Medulla oblongata (tissue), 1 donor: ENCODE measurements at regions not wholly inside any gene's neighbourhood (a gene's known extent, or its start where the extent isn't known, plus 50 kb on each side); places are given as distances from the start of the nearest gene placed in this dataset.

Experiments
- DNase-seq: peaks from one replicate; pipeline ENCODE4 v3.0.0-alpha.2; 2015; ENCODE audit errors: extremely low spot score

- DNase-seq = no peak
These were observed 390.0 kb downstream of the PLK2 start for GRCh38 chr5:58069846-58070245.

GRCh38 chr5:58069016-58069705 is 390.7 kb downstream of the PLK2 start:
- DNase-seq = no peak

- DNase-seq = no peak
These were observed 393.3 kb downstream of the PLK2 start for GRCh38 chr5:58066557-58066956.

GRCh38 chr5:58066076-58066475 is 393.8 kb downstream of the PLK2 start:
- DNase-seq = no peak

GRCh38 chr5:58064801-58065200 is 395.1 kb downstream of the PLK2 start:
- DNase-seq = no peak

GRCh38 chr5:58060996-58061395 is 398.9 kb downstream of the PLK2 start:
- no peak for DNase-seq

- no peak for DNase-seq
These were observed 402.6 kb downstream of the PLK2 start for GRCh38 chr5:58057324-58057723.

GRCh38 chr5:58056546-58056945 is 403.3 kb downstream of the PLK2 start:
- DNase-seq = no peak

GRCh38 chr5:58054018-58054417 is 405.9 kb downstream of the PLK2 start:
- peak; percentile 1 for DNase-seq

GRCh38 chr5:58048954-58049353 is 410.9 kb downstream of the PLK2 start:
- DNase-seq = peak; percentile 1

- DNase-seq = peak; percentile 0
These were observed 411.5 kb downstream of the PLK2 start for GRCh38 chr5:58048185-58048925.

GRCh38 chr5:58046371-58046770 is 413.5 kb downstream of the PLK2 start:
- DNase-seq = no peak

GRCh38 chr5:58044166-58044565 is 415.7 kb downstream of the PLK2 start:
- DNase-seq = peak; percentile 1

GRCh38 chr5:58043032-58043945 is 416.6 kb downstream of the PLK2 start:
- DNase-seq = peak; percentile 0

GRCh38 chr5:58041884-58042283 is 418.0 kb downstream of the PLK2 start:
- no peak for DNase-seq

GRCh38 chr5:58040846-58041245 is 419.0 kb downstream of the PLK2 start:
- DNase-seq = peak; percentile 0

GRCh38 chr5:58040044-58040443 is 419.8 kb downstream of the PLK2 start:
- peak; percentile 1 for DNase-seq

GRCh38 chr5:58037899-58038298 is 422.0 kb downstream of the PLK2 start:
- DNase-seq = peak; percentile 0

GRCh38 chr5:58025809-58026208 is 434.1 kb downstream of the PLK2 start:
- peak; percentile 1 for DNase-seq

- DNase-seq = peak; percentile 1
These were observed 435.7 kb downstream of the PLK2 start for GRCh38 chr5:58024151-58024550.

- DNase-seq = peak; percentile 1
These were observed 437.8 kb downstream of the PLK2 start for GRCh38 chr5:58022055-58022454.

- peak; percentile 0 for DNase-seq
These were observed 438.4 kb downstream of the PLK2 start for GRCh38 chr5:58021466-58021865.
